Stomach (tissue), 8 donors: ENCODE measurements at regions not wholly inside any gene's neighbourhood (a gene's known extent, or its start where the extent isn't known, plus 50 kb on each side); places are given as distances from the start of the nearest gene placed in this dataset.

Source experiments
- DNase-seq, 2 donors: peaks; one replicate each; pipeline versions ENCODE4 v3.0.0 to v3.0.0-alpha.2; 2013 to 2019
- H3K27ac ChIP-seq, 5 donors: fragments of 200-600 bp in 4 of 5; sonication (generic) in 4 of 5; one replicate each; pipeline ENCODE4 v1.5.1; 2013 to 2019; ENCODE audit warnings: mild to moderate bottlenecking in 1 of 5, moderate library complexity in 1 of 5
- H3K27me3 ChIP-seq, 3 donors: fragments of 200-600 bp; sonication (generic); one replicate each; pipeline ENCODE4 v1.5.1; 2017 to 2019; ENCODE audit warnings: mixed run types in 1 of 3
- H3K36me3 ChIP-seq, 4 donors: fragments of 200-600 bp; sonication (generic); 1 replicate in 3 of 4; 2 replicates in 1 of 4; pipeline ENCODE4 v1.5.1; 2016 to 2019
- H3K4me1 ChIP-seq, 4 donors: fragments of 200-600 bp; sonication (generic); one replicate each; pipeline ENCODE4 v1.5.1; 2016 to 2019
- H3K4me3 ChIP-seq, 4 donors: fragments of 200-600 bp; sonication (generic) in 3 of 4; one replicate each; pipeline ENCODE4 v1.5.1; 2016 to 2019; ENCODE audit warnings: mild to moderate bottlenecking in 1 of 4
- H3K9me3 ChIP-seq, 4 donors: fragments of 200-600 bp; sonication (generic); one replicate each; pipeline ENCODE4 v1.5.1; 2016 to 2019
- EP300 ChIP-seq: sonication (generic); formaldehyde crosslinking; IDR thresholded peaks from one replicate; pipeline ENCODE4 v1.6.1; 2017; ENCODE audit warnings: antibody characterized with exemption
- POLR2A ChIP-seq, 4 donors: fragments of 450-650 bp; IDR thresholded peaks; one replicate each; pipeline ENCODE4 v1.6.1; 2016; ENCODE audit warnings: antibody characterized with exemption in 4 of 4, control low read depth in 2 of 4, mild to moderate bottlenecking in 1 of 4, moderate library complexity in 1 of 4
- POLR2AphosphoS5 ChIP-seq, 3 donors: sonication (generic); formaldehyde crosslinking; IDR thresholded peaks; one replicate each; pipeline ENCODE4 v1.6.1; 2016; ENCODE audit warnings: antibody characterized with exemption in 3 of 3
- WGBS, 5 donors: extraction: QIAGEN DNeasy Blood & Tissue Kit in 3 of 5; methylation state at CpG; one replicate each; pipeline versions ENCODE4 v1.1.5 to v1.1.7; 2013 to 2018; 5-methylcytosine and 5-hydroxymethylcytosine counted together
- intact Hi-C: fragments of 100-400 bp; cut with DNase I; formaldehyde crosslinking; loops from one replicate; pipeline ENCODE4 v1.15.1; 2023; ENCODE audit warnings: low total_unique reads
- TF ChIP-seq, protein P1 (sequence below), 7 experiments: fragments of 450-650 bp in 4 of 7; fragments of 200-600 bp in 3 of 7; sonication (generic) in 3 of 7; IDR thresholded peaks; one replicate each; pipeline ENCODE4 v1.5.1; 2016 to 2019; ENCODE audit warnings: antibody characterized with exemption in 7 of 7, control low read depth in 2 of 7, mild to moderate bottlenecking in 1 of 7
- donor health status: healthy with polysubstance abuse.
- donor health status: Bipolar disorder and iron deficiency.
- donor health status: healthy.

- TF ChIP-seq POLR2A (IDR thresholded peaks at IDR 0.05) (no peak), EP300 (no peak), POLR2AphosphoS5 (IDR thresholded peaks at IDR 0.05) (no peak)
- TF ChIP-seq, protein P1, sequence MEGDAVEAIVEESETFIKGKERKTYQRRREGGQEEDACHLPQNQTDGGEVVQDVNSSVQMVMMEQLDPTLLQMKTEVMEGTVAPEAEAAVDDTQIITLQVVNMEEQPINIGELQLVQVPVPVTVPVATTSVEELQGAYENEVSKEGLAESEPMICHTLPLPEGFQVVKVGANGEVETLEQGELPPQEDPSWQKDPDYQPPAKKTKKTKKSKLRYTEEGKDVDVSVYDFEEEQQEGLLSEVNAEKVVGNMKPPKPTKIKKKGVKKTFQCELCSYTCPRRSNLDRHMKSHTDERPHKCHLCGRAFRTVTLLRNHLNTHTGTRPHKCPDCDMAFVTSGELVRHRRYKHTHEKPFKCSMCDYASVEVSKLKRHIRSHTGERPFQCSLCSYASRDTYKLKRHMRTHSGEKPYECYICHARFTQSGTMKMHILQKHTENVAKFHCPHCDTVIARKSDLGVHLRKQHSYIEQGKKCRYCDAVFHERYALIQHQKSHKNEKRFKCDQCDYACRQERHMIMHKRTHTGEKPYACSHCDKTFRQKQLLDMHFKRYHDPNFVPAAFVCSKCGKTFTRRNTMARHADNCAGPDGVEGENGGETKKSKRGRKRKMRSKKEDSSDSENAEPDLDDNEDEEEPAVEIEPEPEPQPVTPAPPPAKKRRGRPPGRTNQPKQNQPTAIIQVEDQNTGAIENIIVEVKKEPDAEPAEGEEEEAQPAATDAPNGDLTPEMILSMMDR (IDR thresholded peaks at IDR 0.05) = no peak
- no peaks in the 10 kb centered on the region for H3K36me3 ChIP-seq
- intact Hi-C loops = no loop called here
- H3K4me1 ChIP-seq = peaks cover 9 to 31% (median 21%) of the 10 kb centered on the region in 4 donors
- 63 to 75% (median 68%) methylated on average over 6 of the region's 6 CpGs for WGBS, 5 donors
- H3K27ac ChIP-seq = peak overlapping the region in 4 of 5 donors; percentile 34 to 59 (median 44)
- H3K4me3 ChIP-seq = no peak overlapping the region
- H3K9me3 ChIP-seq = no peaks in the 10 kb centered on the region
- no peaks in the 10 kb centered on the region for H3K27me3 ChIP-seq
- peak in 1 of 2 donors; percentile 57 for DNase-seq
These were observed 288.1 kb downstream of the ETS1 start for GRCh38 chr11:128299132-128299726.

- no peaks in the 10 kb centered on the region for H3K36me3 ChIP-seq
- H3K27me3 ChIP-seq = no peaks in the 10 kb centered on the region
- intact Hi-C loops = no loop called here
- peak overlapping the region in 2 of 5 donors; percentile 50 to 59 for H3K27ac ChIP-seq
- H3K4me3 ChIP-seq = no peak overlapping the region
- no peak for DNase-seq
- no peaks in the 10 kb centered on the region for H3K9me3 ChIP-seq
- TF ChIP-seq EP300 (no peak), POLR2A (IDR thresholded peaks at IDR 0.05) (no peak)
- TF ChIP-seq, protein P1 (IDR thresholded peaks at IDR 0.05) = no peak
- 79 to 91% (median 88%) methylated on average over 2 of the region's 2 CpGs for WGBS, 5 donors
- H3K4me1 ChIP-seq = peaks cover 17 to 40% (median 25%) of the 10 kb centered on the region in 4 donors
These were observed 289.1 kb downstream of the ETS1 start for GRCh38 chr11:128298271-128298670.

- Histone ChIP-seq H3K4me3 (no peak overlapping the region), H3K36me3 (no peaks in the 10 kb centered on the region), H3K9me3 (no peaks in the 10 kb centered on the region), H3K27me3 (no peaks in the 10 kb centered on the region), H3K27ac (peak overlapping the region in 2 of 5 donors; percentile 50 to 59), H3K4me1 (peaks cover 18 to 43% (median 27%) of the 10 kb centered on the region in 4 donors)
- WGBS, 5 donors = 60 to 73% (median 65%) methylated on average over 3 of the region's 3 CpGs
- TF ChIP-seq, protein P1 (IDR thresholded peaks at IDR 0.05) = no peak
- TF ChIP-seq POLR2AphosphoS5 (IDR thresholded peaks at IDR 0.05) (no peak), POLR2A (IDR thresholded peaks at IDR 0.05) (no peak), EP300 (no peak)
- DNase-seq = no peak
- intact Hi-C loops = no loop called here
These were observed 289.6 kb downstream of the ETS1 start for GRCh38 chr11:128297805-128298204.

DNA sequence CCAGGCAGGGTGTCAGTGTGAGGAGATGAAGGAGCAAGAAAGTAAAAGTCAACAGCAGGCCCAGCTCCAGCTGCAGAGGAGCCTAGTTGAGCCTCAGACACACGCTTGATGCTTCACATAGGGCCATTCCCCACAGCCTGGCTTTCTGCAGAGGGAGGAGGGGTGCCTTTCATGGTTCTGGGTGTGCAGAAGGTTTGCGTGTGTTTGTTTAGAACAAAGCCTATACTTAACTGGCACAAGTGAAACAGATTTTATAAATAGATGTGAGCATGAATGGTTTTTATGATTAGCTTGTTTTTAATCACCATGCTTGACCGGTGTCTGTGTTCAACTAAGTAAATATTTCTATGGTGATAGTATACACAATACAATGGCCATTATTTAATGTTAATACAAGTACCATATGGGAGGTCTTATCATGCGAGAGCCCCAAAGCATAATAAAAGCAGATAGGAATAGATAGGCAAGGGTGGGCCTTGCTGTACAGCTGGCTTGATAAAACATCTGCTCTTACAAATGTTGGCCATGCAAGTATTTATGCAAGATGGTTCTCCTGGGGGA lies 290.2 kb downstream of the ETS1 start:
- TF ChIP-seq, protein P1 (IDR thresholded peaks at IDR 0.05) = no peak
- peak in 1 of 3 donors; percentile 14 for TF ChIP-seq POLR2AphosphoS5 (IDR thresholded peaks at IDR 0.05)
- H3K9me3 ChIP-seq = no peaks in the 10 kb centered on the region
- intact Hi-C loops = no loop called here
- peak overlapping the region in 3 of 5 donors; percentile 41 to 59 (median 50) for H3K27ac ChIP-seq
- H3K4me3 ChIP-seq = no peak overlapping the region
- H3K4me1 ChIP-seq = peaks cover 21 to 49% (median 30%) of the 10 kb centered on the region in 4 donors
- DNase-seq = peak; percentile 30 to 80
- WGBS, 5 donors = 17 to 42% (median 30%) methylated on average over 4 of the region's 4 CpGs
- no peaks in the 10 kb centered on the region for H3K36me3 ChIP-seq
- no peaks in the 10 kb centered on the region for H3K27me3 ChIP-seq
